Coronary artery (tissue), 2 donors: ENCODE measurements at regions not wholly inside any gene's neighbourhood (a gene's known extent, or its start where the extent isn't known, plus 50 kb on each side); places are given as distances from the start of the nearest gene placed in this dataset.

Experiments used
- DNase-seq: peaks from one replicate; pipeline ENCODE4 v3.0.0-alpha.2; 2017; ENCODE audit warnings: low spot score
- H3K27ac ChIP-seq, 2 donors: fragments of 200-600 bp; sonication (generic); one replicate each; pipeline ENCODE4 v1.5.1; 2016 to 2019
- H3K4me3 ChIP-seq: fragments of 200-600 bp; sonication (generic); 2 replicates; pipeline ENCODE4 v1.5.1; 2016; ENCODE audit warnings: mild to moderate bottlenecking, moderate library complexity
- CTCF ChIP-seq: fragments of 200-600 bp; sonication (generic); IDR thresholded peaks from one replicate; pipeline ENCODE4 v1.5.1; 2019; ENCODE audit warnings: antibody characterized with exemption

GRCh38 chr3:150183678-150184425, 213.2 kb upstream of the PFN2 start:
- no peak for DNase-seq
- Histone ChIP-seq H3K27ac (peak overlapping the region; percentile 30 to 44), H3K4me3 (peak overlapping the region; percentile 67)
- peak; percentile 56 for TF ChIP-seq CTCF

DNA sequence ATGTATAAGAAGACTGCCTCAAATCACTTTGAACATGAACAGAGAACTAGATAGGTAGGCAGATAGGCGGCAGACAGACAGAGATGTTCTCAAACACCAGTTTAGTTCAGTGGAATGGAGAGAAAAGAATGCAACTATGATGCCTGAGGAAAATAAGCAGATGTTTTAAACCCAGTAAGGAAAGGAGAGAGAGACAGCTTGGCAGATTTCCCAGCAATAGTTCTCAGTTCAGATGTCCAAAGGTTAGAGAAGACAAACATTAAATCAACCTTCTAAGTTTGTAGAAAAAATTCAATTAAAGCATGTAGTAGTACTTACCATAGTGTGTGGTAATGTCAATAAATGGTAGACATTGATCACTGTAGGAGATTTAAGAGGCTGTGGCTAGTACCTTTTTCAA, 209.6 kb upstream of the PFN2 start:
- Histone ChIP-seq H3K4me3 (no peak overlapping the region), H3K27ac (no peak overlapping the region)
- no peak for DNase-seq
- TF ChIP-seq CTCF = no peak

GRCh38 chr3:150179330-150179729, 208.6 kb upstream of the PFN2 start:
- H3K27ac ChIP-seq = no peak overlapping the region

DNA sequence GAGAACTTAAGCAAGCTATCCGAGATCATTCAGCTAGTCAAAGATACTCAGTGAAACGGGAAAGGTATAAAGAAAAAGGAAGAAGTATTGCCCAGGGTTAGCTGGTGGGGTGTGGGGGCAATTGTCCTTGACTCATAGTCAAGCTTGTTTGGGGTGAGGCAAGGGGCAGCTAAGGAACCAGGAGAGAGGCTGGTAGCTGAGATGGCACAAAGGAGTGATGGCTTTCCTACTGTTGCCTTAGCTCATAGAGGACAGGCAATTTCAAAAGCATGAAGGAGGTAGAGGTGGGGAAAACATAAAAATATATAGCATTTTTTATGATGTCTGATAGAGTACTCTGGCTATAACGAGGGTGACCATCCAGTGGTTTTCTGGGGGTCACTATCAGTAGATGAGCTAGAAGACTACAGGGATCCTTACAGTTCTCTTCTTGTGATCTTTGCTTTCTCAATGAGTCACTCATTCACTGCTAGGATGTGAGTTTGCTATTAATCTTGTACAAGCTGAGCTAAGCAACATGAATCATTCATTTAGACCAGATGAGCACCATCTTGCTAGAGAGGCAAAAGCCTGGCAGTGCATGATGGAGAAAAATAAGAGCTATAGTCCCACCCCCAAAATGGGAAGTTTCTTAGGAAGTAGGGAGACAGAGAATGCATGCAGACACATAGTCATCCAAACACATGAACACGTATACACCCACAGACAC, 207.1 kb upstream of the PFN2 start:
- no peak for DNase-seq
- Histone ChIP-seq H3K4me3 (no peak overlapping the region), H3K27ac (no peak overlapping the region)
- TF ChIP-seq CTCF = no peak

More at GRCh38 chr3:150179330-150179729, 208.6 kb upstream of the PFN2 start:
- no peak overlapping the region for H3K4me3 ChIP-seq
- no peak for TF ChIP-seq CTCF
- DNase-seq = no peak

DNA sequence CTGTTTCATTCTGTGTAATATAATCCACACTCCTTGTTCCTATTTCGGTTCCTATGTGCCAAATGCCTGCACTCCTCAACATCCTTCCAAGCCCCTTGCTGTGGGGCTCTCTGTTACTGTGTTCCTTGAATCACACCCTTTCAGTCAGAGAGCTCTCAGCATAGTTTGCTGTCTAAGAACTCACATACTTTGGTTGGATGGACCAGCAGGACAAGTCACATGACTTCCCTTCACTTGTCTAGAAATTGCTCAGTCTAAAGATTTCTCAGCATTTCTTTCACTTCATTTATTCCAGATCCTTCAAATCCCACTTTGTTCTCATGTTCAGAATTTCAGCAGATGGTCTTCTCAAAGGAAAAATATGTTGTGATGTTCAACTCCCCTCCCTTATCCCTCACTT, 203.5 kb upstream of the PFN2 start:
- Histone ChIP-seq H3K27ac (no peak overlapping the region), H3K4me3 (no peak overlapping the region)
- no peak for DNase-seq
- TF ChIP-seq CTCF = no peak

GRCh38 chr3:150172356-150172755, 201.7 kb upstream of the PFN2 start:
- H3K4me3 ChIP-seq = no peak overlapping the region
- TF ChIP-seq CTCF = no peak
- no peak overlapping the region for H3K27ac ChIP-seq
- DNase-seq = no peak
